Transverse colon (tissue), 4 donors: ENCODE measurements at regions not wholly inside any gene's neighbourhood (a gene's known extent, or its start where the extent isn't known, plus 50 kb on each side); places are given as distances from the start of the nearest gene placed in this dataset.

Experiments used
- DNase-seq: peaks from one replicate; pipeline ENCODE4 v3.0.0-alpha.2; 2019
- H3K27ac ChIP-seq, 4 donors: fragments of 200-600 bp; sonication (generic); 2 replicates each; pipeline ENCODE4 v1.5.1; 2016 to 2018; ENCODE audit warnings: inconsistent platforms in 4 of 4
- H3K27me3 ChIP-seq: fragments of 200-600 bp; sonication (generic); 2 replicates; pipeline ENCODE4 v1.5.1; 2017; ENCODE audit warnings: inconsistent platforms
- H3K36me3 ChIP-seq, 4 donors: fragments of 200-600 bp; sonication (generic); 2 replicates each; pipeline ENCODE4 v1.5.1; 2017 to 2019; ENCODE audit warnings: inconsistent platforms in 4 of 4
- H3K4me1 ChIP-seq, 4 donors: fragments of 200-600 bp; sonication (generic); 2 replicates each; pipeline ENCODE4 v1.5.1; 2017 to 2020; ENCODE audit warnings: inconsistent platforms in 4 of 4
- H3K4me3 ChIP-seq, 4 donors: fragments of 200-600 bp; sonication (generic); 1 replicate in 1 of 4; 2 replicates in 3 of 4; pipeline versions ENCODE4 v1.5.1 to v1.6.1; 2017 to 2019; ENCODE audit warnings: inconsistent platforms in 4 of 4
- H3K9me3 ChIP-seq, 2 donors: fragments of 200-600 bp; sonication (generic); 2 replicates each; pipeline ENCODE4 v1.5.1; 2017 to 2019; ENCODE audit warnings: inconsistent platforms in 2 of 2
- CTCF ChIP-seq, 5 experiments: fragments of 200-600 bp in 3 of 5; fragments of 450-650 bp in 2 of 5; sonication (generic) in 3 of 5; IDR thresholded peaks; 1 replicate in 2 of 5; 2 replicates in 3 of 5; pipeline ENCODE4 v1.5.1; 2016 to 2017; ENCODE audit warnings: antibody characterized with exemption in 5 of 5, inconsistent platforms in 3 of 5, mild to moderate bottlenecking in 2 of 5, moderate library complexity in 1 of 5
- EP300 ChIP-seq: sonication (generic); formaldehyde crosslinking; IDR thresholded peaks from one replicate; pipeline ENCODE4 v1.6.1; 2017; ENCODE audit warnings: antibody characterized with exemption, low read depth
- POLR2A ChIP-seq: fragments of 450-650 bp; IDR thresholded peaks from one replicate; pipeline ENCODE4 v1.6.1; 2016; ENCODE audit warnings: antibody characterized with exemption, mild to moderate bottlenecking, moderate library complexity
- POLR2AphosphoS5 ChIP-seq, 3 donors: sonication (generic); formaldehyde crosslinking; IDR thresholded peaks; one replicate each; pipeline ENCODE4 v1.6.1; 2016; ENCODE audit warnings: antibody characterized with exemption in 3 of 3
- WGBS, 2 donors: methylation state at CpG; one replicate each; pipeline ENCODE4 v1.1.5; 2018; ENCODE audit warnings: low coverage in 1 of 2; 5-methylcytosine and 5-hydroxymethylcytosine counted together
- in situ Hi-C, 4 donors: fragments of 200-750 bp; cut with MboI; loops; one replicate each; pipeline versions ENCODE4 v1.15.0 to v1.15.1; 2017; ENCODE audit warnings: low sequenced_read_pairs in 3 of 4, low pct_ligation_motif_present in 1 of 4, low pct_unique_long_range_greater_than_20kb in 1 of 4
- intact Hi-C: fragments of 100-400 bp; cut with DNase I; formaldehyde crosslinking; loops from one replicate; pipeline ENCODE4 v1.15.1; 2023; ENCODE audit warnings: low total_unique reads

GRCh38 chr21:35968564-35968963 is 91.8 kb downstream of the SETD4 start:
- no peaks in the 10 kb centered on the region for H3K27me3 ChIP-seq
- no peaks in the 10 kb centered on the region for H3K4me1 ChIP-seq
- 90 to 94% methylated on average over 3 of the region's 3 CpGs for WGBS, 2 donors
- in situ Hi-C loops = no loop called here
- H3K27ac ChIP-seq = no peak overlapping the region
- TF ChIP-seq EP300 = no peak
- TF ChIP-seq POLR2AphosphoS5 (IDR thresholded peaks at IDR 0.05) = no peak
- no peak for TF ChIP-seq CTCF (IDR thresholded peaks at IDR 0.05)
- no peak for TF ChIP-seq POLR2A
- intact Hi-C loops = no loop called here
- H3K9me3 ChIP-seq = no peaks in the 10 kb centered on the region
- H3K36me3 ChIP-seq = no peaks in the 10 kb centered on the region
- no peak for DNase-seq
- no peak overlapping the region for H3K4me3 ChIP-seq

GRCh38 chr21:35965699-35966098 is 94.6 kb downstream of the SETD4 start:
- Histone ChIP-seq H3K36me3 (no peaks in the 10 kb centered on the region), H3K4me3 (no peak overlapping the region), H3K4me1 (no peaks in the 10 kb centered on the region), H3K27me3 (no peaks in the 10 kb centered on the region), H3K9me3 (no peaks in the 10 kb centered on the region), H3K27ac (no peak overlapping the region)
- no peak for TF ChIP-seq POLR2A
- TF ChIP-seq CTCF (IDR thresholded peaks at IDR 0.05) = no peak
- TF ChIP-seq POLR2AphosphoS5 (IDR thresholded peaks at IDR 0.05) = no peak
- no peak for TF ChIP-seq EP300
- no peak for DNase-seq
- in situ Hi-C loops (no loop called here), intact Hi-C loops (no loop called here)
- WGBS, 2 donors = 44 to 57% methylated on average over 3 to 4 of the region's 4 CpGs

GRCh38 chr21:35963920-35964451 is 96.3 kb downstream of the SETD4 start:
- Histone ChIP-seq H3K27me3 (no peaks in the 10 kb centered on the region), H3K36me3 (no peaks in the 10 kb centered on the region), H3K9me3 (no peaks in the 10 kb centered on the region), H3K4me3 (no peak overlapping the region), H3K27ac (no peak overlapping the region), H3K4me1 (no peaks in the 10 kb centered on the region)
- WGBS, 2 donors = 86 to 100% methylated on average over 2 to 9 of the region's 9 CpGs
- intact Hi-C loops = no loop called here
- in situ Hi-C loops = no loop called here
- no peak for TF ChIP-seq EP300
- no peak for TF ChIP-seq POLR2A
- TF ChIP-seq POLR2AphosphoS5 (IDR thresholded peaks at IDR 0.05) = no peak
- no peak for DNase-seq

GRCh38 chr21:35962917-35963316 is 97.4 kb downstream of the SETD4 start:
- in situ Hi-C loops (no loop called here), intact Hi-C loops (no loop called here)
- Histone ChIP-seq H3K9me3 (no peaks in the 10 kb centered on the region), H3K27ac (no peak overlapping the region), H3K27me3 (no peaks in the 10 kb centered on the region), H3K4me1 (no peaks in the 10 kb centered on the region), H3K36me3 (no peaks in the 10 kb centered on the region), H3K4me3 (no peak overlapping the region)
- DNase-seq = no peak
- TF ChIP-seq CTCF (IDR thresholded peaks at IDR 0.05) (no peak), POLR2A (no peak), EP300 (no peak), POLR2AphosphoS5 (IDR thresholded peaks at IDR 0.05) (no peak)
- 82 to 83% methylated on average over 1 to 2 of the region's 2 CpGs for WGBS, 2 donors

- no peak for TF ChIP-seq POLR2A
- no peak for TF ChIP-seq CTCF (IDR thresholded peaks at IDR 0.05)
- WGBS, 2 donors = 65 to 71% methylated on average over 4 of the region's 4 CpGs
- H3K27ac ChIP-seq = no peak overlapping the region
These were observed 106.3 kb downstream of the SETD4 start for GRCh38 chr21:35954066-35954465.

More at GRCh38 chr21:35954066-35954465, 106.3 kb downstream of the SETD4 start:
- Histone ChIP-seq H3K9me3 (no peaks in the 10 kb centered on the region), H3K4me3 (no peak overlapping the region), H3K4me1 (no peaks in the 10 kb centered on the region), H3K36me3 (no peaks in the 10 kb centered on the region), H3K27me3 (peaks cover 4% of the 10 kb centered on the region)
- intact Hi-C loops (no loop called here), in situ Hi-C loops (no loop called here)
- DNase-seq = no peak
